HG03378 (cell line): ENCODE measurements at regions not wholly inside any gene's neighbourhood (a gene's known extent, or its start where the extent isn't known, plus 50 kb on each side); places are given as distances from the start of the nearest gene placed in this dataset.
A peak's percentile ranks its signal among the peaks of the same experiment; 100 is the strongest.
"Not testable (repeated sequence)": the region's sequence is repeated elsewhere in the genome, so short reads cannot be mapped to it uniquely, and the experiment has no call there.

Experiments used
- ATAC-seq: cut with Tn5 transposase; IDR thresholded peaks from one replicate; pipeline ENCODE4 v1.9.1; 2021; ENCODE audit warnings: mild to moderate bottlenecking, moderate library complexity; ENCODE audit not compliant: unreplicated experiment

DNA sequence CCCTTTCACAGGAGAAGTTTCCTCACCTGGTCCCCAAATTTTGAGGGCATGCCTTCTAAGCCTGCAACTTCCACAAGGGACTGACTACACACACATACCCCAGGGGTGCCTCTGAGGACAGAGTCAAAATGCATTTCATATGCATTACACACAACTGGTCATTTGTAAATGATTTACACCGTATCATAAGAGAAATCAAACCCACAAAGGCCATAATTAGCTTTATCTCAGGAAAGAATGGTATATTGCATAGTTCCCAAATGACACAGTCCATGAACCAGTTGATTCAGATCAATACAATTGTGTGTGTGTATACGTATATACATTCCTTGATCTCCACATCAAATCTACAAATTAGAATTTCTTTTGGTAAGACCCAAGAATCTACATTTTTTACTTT is 203.3 kb upstream of the PRDM1 start:
- no peak for ATAC-seq

DNA sequence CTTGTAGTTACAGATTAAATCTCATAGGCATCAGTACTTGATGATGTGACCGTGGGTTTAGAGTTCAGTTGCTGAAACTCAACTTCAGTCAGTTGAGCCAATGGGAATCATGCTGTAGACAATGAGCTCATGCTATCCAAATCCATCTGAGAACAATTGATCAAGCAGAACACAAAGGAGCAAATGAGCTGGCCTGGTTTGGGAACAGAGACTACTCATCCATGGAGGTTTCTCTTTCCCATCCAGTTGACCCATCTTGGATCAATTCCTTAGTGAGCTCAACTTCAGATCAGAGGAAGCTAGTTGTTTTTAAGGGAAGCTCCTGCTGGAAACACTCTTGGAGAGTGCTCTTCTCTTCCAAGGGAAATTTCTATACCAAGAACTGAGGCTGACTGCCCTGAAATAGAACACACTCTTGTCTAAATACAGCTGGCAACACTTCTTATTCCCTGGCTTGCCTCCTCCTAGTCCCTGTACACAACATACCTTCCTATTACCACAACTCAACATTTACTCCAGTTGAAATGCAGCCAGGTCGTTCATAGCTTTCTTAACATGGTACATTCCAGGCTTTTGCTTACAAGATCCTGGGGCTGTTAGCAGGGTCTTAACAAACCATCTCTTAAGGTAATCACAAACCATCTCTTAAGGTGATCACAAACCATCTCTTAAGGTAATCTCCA is 203.9 kb upstream of the PRDM1 start:
- no peak for ATAC-seq

DNA sequence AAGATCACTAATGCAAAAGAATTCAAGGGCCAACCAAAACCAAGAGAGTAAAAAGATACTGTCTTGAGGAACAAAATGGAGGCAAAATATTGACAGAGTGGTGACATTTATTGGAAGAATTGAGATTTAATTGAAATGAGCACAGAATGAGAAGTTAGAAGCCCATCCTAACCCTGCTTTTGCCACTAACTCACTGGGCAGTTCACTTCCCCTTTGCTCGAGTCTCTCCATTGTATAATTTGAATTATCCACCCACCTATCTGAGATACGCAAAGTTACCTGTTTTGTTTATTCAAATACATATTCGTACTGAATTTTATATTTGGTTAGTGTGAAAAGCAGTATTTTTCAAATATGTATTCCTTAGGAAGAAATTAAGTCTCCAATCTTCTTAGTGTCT is 204.5 kb upstream of the PRDM1 start:
- ATAC-seq, result no peak

DNA sequence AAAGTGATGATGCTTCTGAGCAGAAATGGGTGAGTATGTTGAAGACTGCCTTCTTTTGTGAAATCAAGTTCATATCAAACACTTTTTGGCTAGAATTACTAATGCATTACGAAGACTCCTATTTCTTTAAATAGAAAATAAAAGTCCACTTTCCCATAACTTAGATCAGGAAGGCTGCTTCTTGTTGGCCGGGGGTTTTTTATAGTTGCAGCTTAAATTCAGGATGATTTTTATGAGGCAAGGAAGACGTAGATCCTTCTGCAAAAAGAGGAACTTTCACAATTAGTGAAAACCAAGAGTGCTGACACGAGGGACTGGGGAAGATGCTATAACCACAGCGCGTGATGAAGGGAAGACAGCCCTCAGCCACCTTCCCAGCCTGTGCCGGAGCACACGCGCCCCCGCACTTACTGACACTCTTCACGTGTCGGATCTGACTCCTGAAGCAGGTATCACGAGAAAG is 206.1 kb upstream of the PRDM1 start:
- ATAC-seq, result no peak

DNA sequence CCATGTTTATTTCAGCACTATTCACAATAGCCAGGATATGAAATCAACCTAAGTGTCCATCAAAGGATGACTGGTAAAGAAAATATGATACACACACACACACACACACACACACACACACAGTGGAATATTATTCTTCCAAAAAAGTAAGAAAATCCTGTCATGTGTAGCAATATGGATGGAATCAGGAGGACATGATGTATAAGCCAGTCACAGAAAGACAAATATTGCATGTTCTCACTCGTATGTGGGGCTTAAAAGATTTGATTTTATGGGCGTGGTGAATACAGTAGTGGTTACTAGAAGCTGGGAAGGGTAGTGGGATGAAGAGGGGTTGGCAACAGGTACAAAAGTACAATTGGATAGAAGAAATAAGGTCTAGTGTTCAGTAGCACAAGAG is 207.0 kb upstream of the PRDM1 start:
- ATAC-seq, result no peak

DNA sequence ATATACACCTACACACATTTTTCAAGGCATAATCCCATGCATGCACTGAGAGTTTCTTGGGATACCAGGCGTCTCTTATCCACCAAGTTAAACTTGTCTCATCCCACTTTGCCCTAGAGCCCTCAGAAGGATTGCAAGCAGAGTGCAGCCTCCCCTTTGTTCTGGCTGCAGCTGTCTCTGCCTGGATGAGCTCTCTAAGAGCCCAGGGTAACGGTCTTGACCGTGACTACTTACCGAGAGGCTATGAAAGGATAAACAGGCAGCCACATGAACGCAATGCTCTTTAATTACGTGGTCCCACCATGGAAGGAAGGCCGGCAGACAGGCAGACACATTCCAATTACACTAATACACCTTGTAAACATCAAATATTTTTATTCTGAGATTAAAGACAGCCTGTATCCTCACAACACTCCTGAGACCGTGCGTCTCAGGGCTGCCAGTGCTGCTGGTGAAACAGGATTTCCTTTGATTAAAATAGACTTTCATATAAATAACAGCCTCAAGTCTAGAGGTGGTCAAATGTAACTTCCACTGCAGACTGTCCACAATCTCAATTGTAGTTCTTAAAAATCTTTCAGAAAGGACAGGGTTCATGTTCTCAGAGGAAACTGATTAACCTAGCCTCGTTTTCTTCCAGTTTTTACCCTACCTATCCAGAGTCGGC is 210.0 kb upstream of the PRDM1 start:
- ATAC-seq, result no peak

DNA sequence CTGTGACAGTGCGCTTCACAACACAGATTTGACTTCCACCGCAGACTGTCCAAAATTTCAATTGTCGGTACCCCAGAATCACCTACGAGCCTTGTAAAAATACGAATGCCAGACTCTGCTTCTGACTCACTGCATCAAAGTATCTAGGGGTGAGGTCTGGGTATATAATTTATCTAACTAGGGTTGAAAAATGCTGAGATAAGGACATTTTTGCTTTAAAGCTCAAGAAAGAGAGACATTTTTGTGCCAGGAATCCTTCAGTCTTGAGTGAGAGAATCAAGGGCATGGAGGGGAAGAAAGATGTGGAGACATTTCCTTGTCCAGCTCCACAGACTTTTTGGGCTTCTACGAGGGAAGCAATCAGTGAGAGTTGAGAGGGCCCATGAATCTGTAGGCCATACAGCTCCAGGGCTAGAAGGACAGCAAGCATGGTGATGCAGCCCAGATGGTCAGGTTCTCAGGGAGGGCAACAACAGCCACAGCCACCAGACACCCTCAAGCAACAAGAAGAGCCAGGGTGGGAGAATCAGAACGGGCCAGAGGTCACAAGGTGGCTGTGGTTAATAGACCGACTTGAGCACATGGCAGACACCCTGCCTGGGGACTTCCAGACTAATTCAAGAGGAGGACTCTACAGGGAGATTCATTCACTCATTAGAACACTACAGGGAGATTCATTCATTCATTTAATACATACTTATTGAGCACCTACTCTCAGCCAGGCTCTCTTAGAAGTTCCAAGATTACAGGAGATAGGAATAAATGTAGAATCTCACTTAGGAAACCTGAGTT is 211.1 kb upstream of the PRDM1 start:
- ATAC-seq, result no peak

DNA sequence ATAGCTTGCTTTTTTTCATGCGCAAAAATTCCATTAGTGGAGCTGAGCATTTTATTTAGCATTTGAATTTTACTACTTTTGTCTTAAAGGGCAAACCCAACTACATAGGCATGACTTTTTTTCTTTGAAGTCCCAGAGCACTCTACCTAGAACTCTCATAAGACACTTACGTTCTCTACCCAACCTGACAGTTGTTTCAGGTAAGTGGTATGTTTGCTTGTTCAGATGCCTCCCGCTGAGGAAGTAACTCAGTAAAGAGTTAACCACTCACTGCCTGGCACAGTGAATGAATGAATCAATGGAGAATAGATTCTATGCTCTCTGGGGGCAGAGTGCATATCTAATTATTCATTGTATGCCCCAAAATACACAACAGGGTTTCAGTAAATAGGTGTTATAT is 212.3 kb upstream of the PRDM1 start:
- no peak for ATAC-seq

DNA sequence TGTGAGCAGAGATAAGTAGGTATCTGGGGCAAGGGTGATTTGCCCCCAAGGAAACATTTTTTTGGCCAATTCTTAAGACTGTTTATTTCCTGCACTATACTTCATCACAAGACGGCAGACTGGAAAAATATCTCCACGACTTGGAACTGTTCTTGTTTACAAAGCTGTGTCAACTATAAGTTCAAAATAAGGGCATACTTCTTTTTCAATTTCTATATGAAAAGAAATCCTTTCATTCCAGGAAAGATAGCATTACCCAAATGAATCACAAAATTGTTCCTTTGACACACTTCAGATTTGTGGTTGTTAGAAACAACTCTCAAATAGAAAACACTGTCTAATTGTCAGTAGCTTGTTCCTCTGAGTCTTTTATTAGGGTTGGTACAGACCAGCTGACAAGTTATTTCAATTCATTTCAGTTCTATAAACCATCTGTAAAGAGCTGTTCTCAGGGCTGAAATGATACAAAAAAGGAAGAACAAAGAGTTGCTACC is 212.9 kb upstream of the PRDM1 start:
- no peak for ATAC-seq

DNA sequence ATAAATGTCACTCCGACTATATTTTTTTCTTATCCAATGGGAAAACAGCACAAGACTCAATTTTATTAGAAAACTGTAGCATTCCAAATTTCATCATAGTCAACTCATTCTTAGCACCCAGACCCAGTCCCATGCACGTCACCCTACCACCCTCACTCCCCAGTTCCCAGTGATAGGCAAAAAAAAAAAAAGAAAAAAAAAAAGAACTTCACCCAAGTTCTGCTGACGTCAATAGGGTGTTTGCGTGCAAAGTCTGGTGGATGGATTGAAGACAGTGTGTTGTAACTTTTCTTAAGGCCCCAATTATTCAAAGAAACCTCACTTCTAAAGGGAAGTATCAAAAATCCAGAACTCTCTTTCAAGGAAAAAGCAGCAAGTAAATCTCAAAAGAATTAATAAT is 213.9 kb upstream of the PRDM1 start:
- no peak for ATAC-seq

DNA sequence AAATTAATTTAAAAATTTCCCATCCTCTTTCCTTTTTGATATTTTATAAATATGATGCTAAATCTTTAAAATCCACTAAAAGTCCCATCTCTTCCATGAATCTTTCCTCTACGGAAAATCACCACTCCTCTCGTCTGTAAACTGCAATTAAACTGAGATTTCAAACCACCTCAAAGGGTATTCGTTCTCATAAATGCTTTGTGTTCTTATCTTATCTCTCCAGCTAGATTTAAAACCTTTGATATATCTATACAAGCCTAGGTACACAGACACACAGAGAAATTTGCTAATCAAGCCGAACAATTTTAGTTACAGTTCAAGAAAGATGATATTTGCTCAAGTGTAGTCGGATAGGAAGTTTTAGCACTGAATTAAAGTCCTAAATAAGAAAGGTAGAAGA is 214.6 kb upstream of the PRDM1 start:
- ATAC-seq, result no peak

DNA sequence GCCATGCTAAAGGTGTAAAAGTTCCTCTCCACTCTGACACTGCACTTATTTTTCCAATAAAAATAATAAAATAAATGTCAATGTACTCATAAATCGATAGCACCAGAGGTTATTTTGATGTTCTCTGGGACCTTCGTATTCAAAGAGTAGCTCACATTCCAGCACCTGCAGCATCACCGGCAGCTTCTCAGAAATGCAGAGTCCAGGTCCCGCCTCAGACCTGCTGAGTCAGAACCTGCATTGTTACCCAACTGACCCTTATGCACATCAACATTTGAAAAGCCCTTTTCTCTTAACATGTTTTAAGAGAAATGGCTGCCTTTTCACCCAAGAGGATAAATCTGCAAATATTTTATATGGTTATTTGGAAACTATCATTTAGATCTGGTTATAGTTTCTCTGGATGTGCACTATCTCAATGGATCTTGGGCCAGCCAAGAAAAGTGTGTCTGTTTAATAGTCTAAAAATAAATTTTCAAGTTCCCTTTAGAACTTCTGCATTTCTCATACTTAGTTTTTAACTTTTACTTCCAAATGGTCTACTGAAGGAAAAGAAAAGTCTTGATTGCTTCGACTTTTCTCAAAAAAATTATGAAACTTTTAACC is 216.2 kb upstream of the PRDM1 start:
- no peak for ATAC-seq

DNA sequence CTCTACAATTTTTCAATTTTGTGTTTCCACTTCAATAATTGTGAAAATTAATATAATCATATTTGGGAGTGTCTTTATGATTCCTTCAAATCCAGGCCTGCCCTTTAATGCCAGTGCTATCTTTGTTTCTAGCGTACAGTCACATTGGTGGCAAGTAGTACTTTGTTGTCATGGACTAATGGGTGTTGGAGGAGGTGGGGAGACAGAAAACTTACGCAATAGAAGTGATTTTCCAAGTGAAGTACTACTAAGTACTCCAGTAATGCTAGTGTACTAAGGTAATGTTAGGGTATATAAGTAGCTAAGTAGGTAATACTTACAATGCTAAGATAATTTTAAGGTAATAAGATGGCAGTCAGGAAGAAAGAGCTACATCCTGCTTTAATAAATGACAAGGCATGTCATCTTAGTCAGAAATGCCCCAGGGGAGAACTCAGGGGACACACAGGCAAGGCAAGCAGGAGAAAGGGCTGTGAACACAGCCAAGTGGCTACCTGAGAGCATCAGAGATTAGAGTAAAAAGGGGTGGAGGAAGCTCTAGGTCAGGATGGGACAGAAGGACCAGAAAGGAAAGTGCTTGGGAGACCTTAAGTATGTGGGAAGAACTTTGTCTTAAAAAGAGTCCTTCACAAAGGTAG is 217.2 kb upstream of the PRDM1 start:
- ATAC-seq, result no peak

DNA sequence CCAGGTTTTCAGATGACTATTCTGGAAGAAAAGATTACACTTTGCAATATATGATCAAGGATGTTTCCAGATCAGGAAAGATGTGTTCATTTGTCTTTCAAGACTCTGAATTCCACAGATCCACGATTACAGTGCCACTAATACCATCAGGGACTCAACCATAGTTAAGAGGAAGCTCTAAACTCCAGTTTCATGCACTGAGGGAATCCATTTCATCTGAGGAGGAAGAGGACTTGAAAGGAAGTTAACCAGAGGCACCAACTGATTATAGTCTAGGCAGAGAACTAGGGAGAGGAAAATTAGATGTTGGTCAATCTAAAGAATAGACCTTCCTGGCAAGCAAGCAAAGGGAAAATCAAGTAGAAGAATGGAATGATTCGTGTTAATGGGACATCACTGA is 218.3 kb upstream of the PRDM1 start:
- ATAC-seq, result no peak

DNA sequence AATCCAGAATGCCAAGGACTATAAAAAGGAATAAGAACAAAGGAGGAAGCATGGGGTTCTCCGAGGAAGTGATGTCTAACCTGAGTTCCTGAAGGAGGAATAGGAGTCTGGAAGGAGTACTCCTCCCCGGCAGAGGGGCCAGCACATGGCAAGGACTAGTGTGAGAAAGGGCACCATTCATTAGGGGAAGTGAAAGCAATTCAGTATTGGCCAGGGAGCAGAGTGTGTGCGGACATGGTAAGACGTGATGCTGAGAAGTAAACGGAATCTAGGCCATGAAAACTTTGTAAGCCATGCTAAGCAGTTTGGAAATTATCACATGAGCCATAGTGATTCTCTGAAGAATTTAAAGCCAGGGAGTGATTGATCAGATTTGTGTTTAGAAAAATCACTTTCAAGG is 218.9 kb upstream of the PRDM1 start:
- no peak for ATAC-seq

DNA sequence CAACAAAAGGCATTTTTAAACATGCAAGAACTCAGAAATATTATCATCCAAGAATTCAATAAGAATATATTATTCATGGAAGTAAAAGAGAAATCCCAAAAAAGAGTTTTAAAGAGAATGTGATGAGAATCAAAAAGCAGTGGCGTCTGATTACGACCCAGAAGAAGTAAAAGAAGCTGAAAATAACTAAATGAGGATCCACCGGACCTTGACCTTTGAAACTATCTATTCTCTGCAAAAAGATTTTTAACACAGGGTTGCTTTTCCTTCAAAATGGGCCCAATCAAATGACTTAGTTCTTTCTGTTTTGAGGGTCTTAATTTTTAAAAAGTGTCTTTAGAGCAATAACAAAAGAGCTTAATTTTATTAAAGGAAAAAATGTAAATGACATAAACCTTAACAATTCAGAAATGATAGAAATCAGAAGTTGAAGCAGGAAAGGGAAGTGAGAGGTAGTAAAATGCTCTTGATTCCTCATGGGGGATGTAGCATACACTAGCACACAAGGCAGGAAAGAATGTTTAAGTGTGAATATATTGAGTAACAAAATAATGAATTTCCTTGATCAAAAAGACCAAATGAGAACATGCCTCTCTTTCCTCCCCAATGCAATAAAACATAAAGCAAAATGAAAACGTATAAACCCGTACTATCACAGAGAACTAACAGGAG is 223.1 kb upstream of the PRDM1 start:
- ATAC-seq, result peak; percentile 69

DNA sequence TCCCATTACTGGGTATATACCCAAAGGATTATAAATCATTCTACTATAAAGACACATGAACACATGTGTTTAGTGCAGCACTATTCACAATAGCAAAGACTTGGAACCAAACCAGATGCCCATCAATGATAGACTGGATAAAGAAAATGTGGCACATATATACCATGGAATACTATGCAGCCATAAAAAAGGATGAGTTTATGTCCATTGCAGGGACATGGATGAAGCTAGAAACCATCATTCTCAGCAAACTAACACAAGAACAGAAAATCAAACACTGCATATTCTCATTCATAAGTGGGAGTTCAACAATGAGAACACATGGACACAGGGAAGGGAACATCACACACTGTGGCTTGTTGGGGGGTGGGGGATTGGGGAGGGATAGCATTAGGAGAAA is 225.2 kb upstream of the PRDM1 start:
- not testable (repeated sequence) for ATAC-seq

DNA sequence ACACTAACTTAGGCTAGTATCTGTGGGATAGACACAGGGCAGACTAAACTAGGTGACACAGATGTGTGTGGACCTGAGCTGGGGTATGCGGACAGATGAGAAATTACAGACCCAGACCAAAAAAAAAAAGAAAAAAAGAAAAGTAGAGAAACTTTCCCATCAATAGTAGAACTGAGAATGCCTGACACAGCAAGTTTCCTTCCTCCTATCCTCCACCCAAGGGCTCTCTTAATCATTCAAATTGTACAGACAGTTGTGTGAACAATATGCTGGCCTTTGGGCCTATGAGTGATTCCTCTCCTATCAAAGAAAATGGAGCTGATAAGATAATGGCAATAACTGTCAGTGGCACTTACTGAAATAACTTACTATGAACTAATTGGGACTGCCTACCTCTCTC is 226.7 kb upstream of the PRDM1 start:
- ATAC-seq, result no peak

DNA sequence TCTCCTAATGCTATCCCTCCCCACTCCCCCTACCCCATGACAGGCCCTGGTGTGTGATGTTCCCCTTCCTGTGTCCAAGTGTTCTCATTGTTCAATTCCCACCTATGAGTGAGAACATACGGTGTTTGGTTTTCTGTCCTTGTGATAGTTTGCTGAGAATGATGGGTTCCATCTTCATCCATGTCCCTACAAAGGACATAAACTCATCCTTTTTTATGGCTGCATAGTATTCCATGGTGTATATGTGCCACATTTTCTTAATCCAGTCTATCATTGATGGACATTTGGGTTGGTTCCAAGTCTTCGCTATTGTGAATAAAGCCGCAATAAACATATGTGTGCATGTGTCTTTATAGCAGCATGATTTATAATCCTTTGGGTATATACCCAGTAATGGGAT is 227.5 kb upstream of the PRDM1 start:
- ATAC-seq, result not testable (repeated sequence)

DNA sequence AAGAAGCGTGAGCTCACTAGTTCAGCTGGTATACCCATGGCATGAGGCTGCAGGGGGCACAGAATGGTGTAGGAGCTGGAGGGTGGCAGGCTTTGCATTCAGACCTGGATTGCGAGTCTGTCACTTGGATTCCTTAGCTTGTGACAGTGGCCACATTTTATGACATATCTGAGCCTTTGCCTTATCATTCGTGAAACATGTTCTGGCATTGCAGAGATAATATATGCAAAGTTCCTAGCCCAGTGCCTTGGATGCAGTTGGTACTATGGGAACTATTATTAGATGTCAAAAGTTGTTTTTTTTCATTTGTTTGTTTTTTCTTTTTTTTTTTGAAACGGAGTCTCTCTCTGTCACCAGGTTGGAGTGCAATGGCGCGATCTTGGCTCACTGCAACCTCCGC is 230.7 kb upstream of the PRDM1 start:
- no peak for ATAC-seq
